K562 (cell line): ENCODE measurements at regions not wholly inside any gene's neighbourhood (a gene's known extent, or its start where the extent isn't known, plus 50 kb on each side); places are given as distances from the start of the nearest gene placed in this dataset.

ENCODE experiments used
- ATAC-seq: fragments of 200-7000 bp; cut with Tn5 transposase; 3 replicates; pipeline ENCODE4 v1.9.1; 2020; ENCODE audit warnings: moderate library complexity
- BruUV-seq: library from RNA; stranded (reverse); fragments of 400-500 nt; replicated peaks from 2 replicates; lab custom pipeline; 2021; lab: Mats Ljungman, UMichigan
- CTCF ChIA-PET: fragments of 300-600 bp; formaldehyde crosslinking; extraction: SDS; loops from one replicate; lab custom pipeline; 2021; ENCODE audit warnings: low intra/inter-chr PET ratio; lab: Yijun Ruan, JAX
- POLR2A ChIA-PET: fragments of 300-600, 350-650 bp; sonication (Branson Sonifier 250); formaldehyde crosslinking; extraction: SDS; loops from one replicate; lab custom pipeline; 2021; ENCODE audit warnings: antibody characterized with exemption, inconsistent platforms; lab: Yijun Ruan, JAX
- DNase-seq, 4 experiments: peaks; one replicate each; pipeline versions ENCODE4 v3.0.0 to v3.0.0-alpha.2; 2011 to 2018; ENCODE audit warnings: low spot score in 3 of 4, mixed read lengths in 3 of 4; ENCODE audit errors: extremely low read depth in 1 of 4
- FAIRE-seq: peaks from 2 replicates; lab custom pipeline; 2011; peaks lifted over from hg19 to GRCh38; lab: Jason Lieb, UNC
- H2AFZ ChIP-seq: 2 replicates; pipeline ENCODE4 v1.6.0; 2011; ENCODE audit warnings: low read depth, low read length, control low read depth, inconsistent platforms
- H3K27ac ChIP-seq: fragments of 200-600 bp; 3 replicates; pipeline ENCODE4 v1.8.0; 2011; ENCODE audit warnings: low read depth, mild to moderate bottlenecking, control low read depth, inconsistent platforms, low read length, moderate library complexity, mixed read lengths; ENCODE audit errors: extremely low read depth
- H3K27me3 ChIP-seq, 2 experiments: fragments of 300-600 bp in 1 of 2; 2 replicates in 1 of 2; 3 replicates in 1 of 2; pipeline versions ENCODE4 v1.6.0 to v1.8.0; 2011; ENCODE audit warnings: inconsistent platforms in 2 of 2, low read length in 2 of 2, mild to moderate bottlenecking in 1 of 2, mixed read lengths in 1 of 2, moderate library complexity in 1 of 2; ENCODE audit not compliant: control insufficient read depth in 2 of 2, insufficient read depth in 2 of 2
- H3K36me3 ChIP-seq: fragments of 300-600 bp; 3 replicates; pipeline ENCODE4 v1.8.0; 2011; ENCODE audit warnings: mild to moderate bottlenecking, low read length, inconsistent platforms; ENCODE audit not compliant: control insufficient read depth, insufficient read depth
- H3K4me1 ChIP-seq, 2 experiments: fragments of 200-600 bp in 1 of 2; replicated peaks in 1 of 2; 2 replicates in 1 of 2; 3 replicates in 1 of 2; pipeline versions ENCODE4 v1.5.1 to v1.8.0; 2011; ENCODE audit warnings: inconsistent platforms in 2 of 2, low read length in 2 of 2, mild to moderate bottlenecking in 1 of 2, mixed read lengths in 1 of 2, moderate library complexity in 1 of 2; ENCODE audit not compliant: control insufficient read depth in 2 of 2, insufficient read depth in 2 of 2
- H3K4me2 ChIP-seq: 2 replicates; pipeline ENCODE4 v1.6.1; 2011; ENCODE audit warnings: low read length, control low read depth, inconsistent platforms, mixed read lengths; ENCODE audit not compliant: insufficient read depth
- H3K4me3 ChIP-seq: fragments of 200-600 bp; sonication (generic), shearing (Covaris generic); 2 replicates; pipeline ENCODE4 v1.5.1; 2016; ENCODE audit warnings: control low read depth, inconsistent platforms
- H3K79me2 ChIP-seq: fragments of 200-600 bp; 3 replicates; pipeline ENCODE4 v1.8.0; 2011; ENCODE audit warnings: low read length, inconsistent platforms; ENCODE audit not compliant: control insufficient read depth, insufficient read depth
- H3K9ac ChIP-seq, 2 experiments: 2 replicates each; pipeline versions ENCODE4 v1.6.0 to v1.6.1; 2011; ENCODE audit warnings: low read depth in 2 of 2, low read length in 2 of 2, control low read depth in 1 of 2, inconsistent platforms in 1 of 2, mild to moderate bottlenecking in 1 of 2, mixed read lengths in 1 of 2; ENCODE audit not compliant: insufficient read depth in 1 of 2
- H3K9me1 ChIP-seq: one replicate; pipeline ENCODE4 v1.6.0; 2011; ENCODE audit warnings: inconsistent platforms, mild to moderate bottlenecking, low read length, moderate library complexity; ENCODE audit not compliant: control insufficient read depth, insufficient read depth
- H3K9me3 ChIP-seq: replicated peaks from 2 replicates; pipeline ENCODE4 v1.5.1; 2011; ENCODE audit warnings: low read depth, low read length, inconsistent platforms; ENCODE audit not compliant: control insufficient read depth, insufficient read depth
- H4K20me1 ChIP-seq: replicated peaks from 2 replicates; pipeline ENCODE4 v1.6.1; 2011; ENCODE audit warnings: low read length, inconsistent platforms, mixed read lengths; ENCODE audit not compliant: control insufficient read depth, insufficient read depth
- ATF2 ChIP-seq: sonication (generic); formaldehyde crosslinking; IDR thresholded peaks from 2 replicates; pipeline ENCODE4 v1.8.1; 2022; ENCODE audit warnings: missing genetic modification reagents
- EP400 ChIP-seq: fragments of 450-650 bp; IDR thresholded peaks from 2 replicates; pipeline ENCODE4 v1.6.1; 2017; ENCODE audit warnings: antibody characterized with exemption, mild to moderate bottlenecking, moderate library complexity
- GABPB2 ChIP-seq: fragments of 250-450 bp; sonication (Bioruptor Pico); conservative IDR thresholded peaks from 2 replicates; pipeline ENCODE4 v1.5.1; 2021; ENCODE audit warnings: mild to moderate bottlenecking
- MYNN ChIP-seq, 2 experiments: sonication (generic); formaldehyde crosslinking in 1 of 2; IDR thresholded peaks; 2 replicates each; pipeline versions ENCODE4 v1.5.0 to v1.6.1; 2016 to 2020; ENCODE audit warnings: antibody characterized with exemption in 1 of 2, missing genetic modification reagents in 1 of 2
- OTX1 ChIP-seq: fragments of 450-650 bp; formaldehyde crosslinking; IDR thresholded peaks from 2 replicates; pipeline ENCODE4 v1.4.0; 2022; ENCODE audit warnings: mild to moderate bottlenecking
- POLR3A ChIP-seq: IDR thresholded peaks from 2 replicates; pipeline ENCODE4 v1.6.1; 2011; ENCODE audit warnings: borderline replicate concordance, mild to moderate bottlenecking, moderate library complexity; ENCODE audit not compliant: insufficient read length, insufficient read depth; ENCODE audit errors: extremely low read depth
- RBFOX2 ChIP-seq: fragments of 200-400 bp; formaldehyde crosslinking; IDR thresholded peaks from 2 replicates; pipeline ENCODE4 v1.6.1; 2017; ENCODE audit warnings: low read depth, mild to moderate bottlenecking, low read length, moderate library complexity
- SRSF3 ChIP-seq: fragments of 200-400 bp; formaldehyde crosslinking; IDR thresholded peaks from 2 replicates; pipeline ENCODE4 v1.6.1; 2016; ENCODE audit warnings: mild to moderate bottlenecking, low read length, moderate library complexity; ENCODE audit not compliant: insufficient read depth
- ZNF175 ChIP-seq: fragments of 200-800 bp; sonication (Bioruptor generic); IDR thresholded peaks from 2 replicates; pipeline ENCODE4 v1.6.1; 2016; ENCODE audit warnings: low read depth, mild to moderate bottlenecking, missing genetic modification characterization, missing compliant biosample characterization
- ZNF263 ChIP-seq: sonication (generic); formaldehyde crosslinking; IDR thresholded peaks from 2 replicates; pipeline ENCODE4 v1.8.0; 2022; ENCODE audit warnings: mild to moderate bottlenecking, missing genetic modification reagents, borderline replicate concordance
- ZNF324 ChIP-seq: fragments of 250-450 bp; sonication (Bioruptor Pico); IDR thresholded peaks from 2 replicates; pipeline ENCODE4 v1.4.0; 2020; ENCODE audit warnings: mild to moderate bottlenecking
- ZNF431 ChIP-seq: sonication (generic); formaldehyde crosslinking; IDR thresholded peaks from 2 replicates; pipeline ENCODE4 v1.8.0; 2022; ENCODE audit warnings: mild to moderate bottlenecking, missing genetic modification reagents
- ZNF507 ChIP-seq: conservative IDR thresholded peaks from 2 replicates; pipeline ENCODE4 v1.6.1; 2017; ENCODE audit warnings: missing genetic modification characterization, missing compliant biosample characterization
- ZNF79 ChIP-seq: fragments of 250-450 bp; sonication (Bioruptor Pico); IDR thresholded peaks from 2 replicates; pipeline ENCODE4 v1.4.0; 2020; ENCODE audit warnings: low read depth, mild to moderate bottlenecking, moderate library complexity
- WGBS: fragments of 100-300 bp; shearing (Covaris generic); methylation state at CpG from one replicate; pipeline ENCODE4 v1.1.6; 2016; ENCODE audit warnings: low coverage, mixed read lengths; ENCODE audit not compliant: insufficient coverage; ENCODE audit errors: missing lambda C conversion rate; 5-methylcytosine and 5-hydroxymethylcytosine counted together
- in situ Hi-C: fragments of 300-500 bp; cut with MboI; formaldehyde crosslinking; loops from 4 replicates; pipeline ENCODE4 v1.15.0; 2018; ENCODE audit warnings: inconsistent platforms, mixed read lengths
- intact Hi-C: fragments of 100-400 bp; cut with micrococcal nuclease; formaldehyde crosslinking; loops from 2 replicates; pipeline ENCODE4 v1.14.2; 2022
- TF ChIP-seq, protein P1 (sequence below): sonication (generic); formaldehyde crosslinking; IDR thresholded peaks from 2 replicates; pipeline ENCODE4 v1.8.0; 2022; ENCODE audit warnings: mild to moderate bottlenecking, missing genetic modification reagents

DNA sequence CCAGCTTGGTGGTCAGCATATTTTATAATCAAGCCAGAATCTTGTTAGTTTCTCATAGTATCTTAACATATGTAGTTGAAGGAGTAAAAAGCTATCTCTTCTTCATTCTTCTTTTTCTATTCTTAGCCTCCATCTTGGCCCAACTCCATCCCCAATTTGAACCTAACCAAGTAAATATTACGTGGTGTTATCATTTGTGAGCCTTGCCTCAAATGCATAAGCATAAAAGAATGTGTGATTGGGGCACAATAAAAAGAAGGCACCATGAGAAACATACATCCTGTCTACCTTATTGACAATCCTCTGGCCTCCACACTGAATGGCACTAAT, 181.4 kb upstream of the BMP4 start (continued):
- TF ChIP-seq, protein P1, sequence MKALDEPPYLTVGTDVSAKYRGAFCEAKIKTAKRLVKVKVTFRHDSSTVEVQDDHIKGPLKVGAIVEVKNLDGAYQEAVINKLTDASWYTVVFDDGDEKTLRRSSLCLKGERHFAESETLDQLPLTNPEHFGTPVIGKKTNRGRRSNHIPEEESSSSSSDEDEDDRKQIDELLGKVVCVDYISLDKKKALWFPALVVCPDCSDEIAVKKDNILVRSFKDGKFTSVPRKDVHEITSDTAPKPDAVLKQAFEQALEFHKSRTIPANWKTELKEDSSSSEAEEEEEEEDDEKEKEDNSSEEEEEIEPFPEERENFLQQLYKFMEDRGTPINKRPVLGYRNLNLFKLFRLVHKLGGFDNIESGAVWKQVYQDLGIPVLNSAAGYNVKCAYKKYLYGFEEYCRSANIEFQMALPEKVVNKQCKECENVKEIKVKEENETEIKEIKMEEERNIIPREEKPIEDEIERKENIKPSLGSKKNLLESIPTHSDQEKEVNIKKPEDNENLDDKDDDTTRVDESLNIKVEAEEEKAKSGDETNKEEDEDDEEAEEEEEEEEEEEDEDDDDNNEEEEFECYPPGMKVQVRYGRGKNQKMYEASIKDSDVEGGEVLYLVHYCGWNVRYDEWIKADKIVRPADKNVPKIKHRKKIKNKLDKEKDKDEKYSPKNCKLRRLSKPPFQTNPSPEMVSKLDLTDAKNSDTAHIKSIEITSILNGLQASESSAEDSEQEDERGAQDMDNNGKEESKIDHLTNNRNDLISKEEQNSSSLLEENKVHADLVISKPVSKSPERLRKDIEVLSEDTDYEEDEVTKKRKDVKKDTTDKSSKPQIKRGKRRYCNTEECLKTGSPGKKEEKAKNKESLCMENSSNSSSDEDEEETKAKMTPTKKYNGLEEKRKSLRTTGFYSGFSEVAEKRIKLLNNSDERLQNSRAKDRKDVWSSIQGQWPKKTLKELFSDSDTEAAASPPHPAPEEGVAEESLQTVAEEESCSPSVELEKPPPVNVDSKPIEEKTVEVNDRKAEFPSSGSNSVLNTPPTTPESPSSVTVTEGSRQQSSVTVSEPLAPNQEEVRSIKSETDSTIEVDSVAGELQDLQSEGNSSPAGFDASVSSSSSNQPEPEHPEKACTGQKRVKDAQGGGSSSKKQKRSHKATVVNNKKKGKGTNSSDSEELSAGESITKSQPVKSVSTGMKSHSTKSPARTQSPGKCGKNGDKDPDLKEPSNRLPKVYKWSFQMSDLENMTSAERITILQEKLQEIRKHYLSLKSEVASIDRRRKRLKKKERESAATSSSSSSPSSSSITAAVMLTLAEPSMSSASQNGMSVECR (CRISPR knock-in tag), result no peak
- TF ChIP-seq MYNN (IDR thresholded peaks at IDR 0.05) (no peak), MYNN (CRISPR knock-in tag; IDR thresholded peaks at IDR 0.05) (no peak), EP400 (no peak), ZNF79 (CRISPR knock-in tag) (no peak), POLR3A (no peak), ZNF507 (tag) (no peak)

DNA sequence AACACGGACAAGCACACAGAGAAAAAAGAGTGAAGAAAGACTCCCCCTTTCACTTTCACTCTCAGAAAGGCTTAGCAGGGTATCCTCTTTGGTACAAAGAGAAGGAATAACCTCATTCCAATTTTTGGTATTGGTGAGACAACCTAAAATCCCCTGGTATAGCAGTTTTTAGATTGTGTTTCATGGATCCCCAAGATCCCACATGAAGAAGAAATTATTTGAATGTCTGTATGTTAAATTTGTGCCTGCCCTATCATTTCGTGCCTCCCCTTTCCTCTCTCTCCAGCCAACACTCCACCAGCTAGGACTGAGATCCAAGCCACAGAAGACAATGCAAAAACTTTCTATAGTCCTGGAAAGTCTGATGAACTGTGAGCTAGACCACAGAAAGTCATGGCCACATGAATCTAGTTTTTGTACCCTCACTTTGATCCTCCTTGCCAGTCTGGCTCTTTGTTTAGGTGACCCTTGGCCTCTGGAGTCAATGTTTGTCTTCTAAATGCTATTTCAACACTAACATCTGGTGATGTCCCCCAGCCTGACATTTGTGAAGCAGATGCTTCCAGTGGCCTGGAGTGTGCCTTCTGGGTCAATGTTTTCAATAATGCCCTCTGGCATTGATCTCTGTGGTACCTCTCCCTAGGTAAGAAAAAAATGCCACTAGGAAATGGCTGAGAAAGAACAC, 181.9 kb upstream of the BMP4 start:
- intact Hi-C loops, result no loop called here
- no TSS peak for BruUV-seq
- H3K9ac ChIP-seq, result no peak overlapping the region
- no peaks in the 10 kb centered on the region for H3K36me3 ChIP-seq
- FAIRE-seq (no peak), ATAC-seq (no peak), DNase-seq (no peak)
- H2AFZ ChIP-seq, result no peak overlapping the region
- H3K27ac ChIP-seq, result no peak overlapping the region
- no peak for TF ChIP-seq ZNF263 (CRISPR knock-in tag)
- TF ChIP-seq ZNF175 (CRISPR knock-in tag), result no peak
- TF ChIP-seq OTX1, result no peak
- TF ChIP-seq SRSF3, result no peak
- no peak for TF ChIP-seq EP400
- no peak for TF ChIP-seq RBFOX2
- no peak for TF ChIP-seq ATF2 (CRISPR knock-in tag)
- TF ChIP-seq GABPB2 (CRISPR knock-in tag), result no peak
- no peak for TF ChIP-seq ZNF431
- no peak for TF ChIP-seq ZNF324 (CRISPR knock-in tag)
- 0% methylated on average over 2 of the region's 2 CpGs for WGBS
- H3K79me2 ChIP-seq, result no peaks in the 10 kb centered on the region
- H3K4me2 ChIP-seq, result no peak overlapping the region
- H3K27me3 ChIP-seq, result no peaks in the 10 kb centered on the region
- POLR2A ChIA-PET, result no interaction called here
- in situ Hi-C loops, result no loop called here
- CTCF ChIA-PET, result no interaction called here
- H3K4me3 ChIP-seq, result no peak overlapping the region
- no peaks in the 10 kb centered on the region for H3K9me1 ChIP-seq
- H3K9me3 ChIP-seq, result no peaks in the 10 kb centered on the region
- H4K20me1 ChIP-seq, result no peaks in the 10 kb centered on the region
- H3K4me1 ChIP-seq, result no peaks in the 10 kb centered on the region
